RPMI8226 (cell line): ENCODE measurements at regions not wholly inside any gene's neighbourhood (a gene's known extent, or its start where the extent isn't known, plus 50 kb on each side); places are given as distances from the start of the nearest gene placed in this dataset.
"Not testable (repeated sequence)": the region's sequence is repeated elsewhere in the genome, so short reads cannot be mapped to it uniquely, and the experiment has no call there.

Experiments
- DNase-seq: peaks from one replicate; pipeline ENCODE4 v3.0.0-alpha.2; 2015

GRCh38 chr9:16058131-16058549 lies 505.3 kb downstream of the CCDC171 start:
- DNase-seq = peak; percentile 17

- no peak for DNase-seq
Observed at GRCh38 chr9:16060436-16061129, 507.7 kb downstream of the CCDC171 start.

- no peak for DNase-seq
Observed at GRCh38 chr9:16062542-16063240, 509.8 kb downstream of the CCDC171 start.

- DNase-seq = no peak
Observed at GRCh38 chr9:16063241-16063591, 510.4 kb downstream of the CCDC171 start.

GRCh38 chr9:16064771-16065170 lies 511.9 kb downstream of the CCDC171 start:
- DNase-seq = no peak

- not testable (repeated sequence) for DNase-seq
Observed at GRCh38 chr9:16066201-16066600, 513.4 kb downstream of the CCDC171 start.

- DNase-seq = no peak
Observed at GRCh38 chr9:16068476-16068875, 515.6 kb downstream of the CCDC171 start.

- no peak for DNase-seq
Observed at GRCh38 chr9:16069249-16069648, 516.4 kb downstream of the CCDC171 start.

- DNase-seq = no peak
Observed at GRCh38 chr9:16069671-16070454, 517.0 kb downstream of the CCDC171 start.

GRCh38 chr9:16070455-16071145 lies 517.8 kb downstream of the CCDC171 start:
- no peak for DNase-seq

- DNase-seq = no peak
Observed at GRCh38 chr9:16071400-16071799, 518.6 kb downstream of the CCDC171 start.

- no peak for DNase-seq
Observed at GRCh38 chr9:16074963-16075362, 522.1 kb downstream of the CCDC171 start.

- DNase-seq = no peak
Observed at GRCh38 chr9:16075696-16076095, 522.9 kb downstream of the CCDC171 start.

- no peak for DNase-seq
Observed at GRCh38 chr9:16076511-16076910, 523.7 kb downstream of the CCDC171 start.

- no peak for DNase-seq
Observed at GRCh38 chr9:16082796-16083195, 530.0 kb downstream of the CCDC171 start.

GRCh38 chr9:16085167-16085726 lies 532.4 kb downstream of the CCDC171 start:
- no peak for DNase-seq

- peak; percentile 37 for DNase-seq
Observed at GRCh38 chr9:16090907-16091629, 538.2 kb downstream of the CCDC171 start.

GRCh38 chr9:16092142-16093091 lies 539.6 kb downstream of the CCDC171 start:
- DNase-seq = peak; percentile 7

- DNase-seq = no peak
Observed at GRCh38 chr9:16098306-16098705, 545.5 kb downstream of the CCDC171 start.

- DNase-seq = no peak
Observed at GRCh38 chr9:16099732-16100536, 547.1 kb downstream of the CCDC171 start.
